Thoracic aorta (tissue), 2 donors: ENCODE measurements at regions not wholly inside any gene's neighbourhood (a gene's known extent, or its start where the extent isn't known, plus 50 kb on each side); places are given as distances from the start of the nearest gene placed in this dataset.
"Not testable (repeated sequence)": the region's sequence is repeated elsewhere in the genome, so short reads cannot be mapped to it uniquely, and the experiment has no call there.

Source experiments
- ATAC-seq: fragments of 150-250 bp; one replicate; pipeline ENCODE4 v1.8.0; 2017; ENCODE audit warnings: low read depth; ENCODE audit not compliant: insufficient number of reproducible peaks, low FRiP score
- DNase-seq: peaks from one replicate; pipeline ENCODE4 v3.0.0-alpha.2; 2020; ENCODE audit warnings: low spot score
- H3K27ac ChIP-seq, 2 donors: fragments of 200-600 bp; sonication (generic); 1 replicate in 1 of 2; 2 replicates in 1 of 2; pipeline ENCODE4 v1.5.1; 2016; ENCODE audit warnings: mild to moderate bottlenecking in 2 of 2, moderate library complexity in 2 of 2
- H3K27me3 ChIP-seq: fragments of 200-600 bp; sonication (generic); replicated peaks from 2 replicates; pipeline ENCODE4 v1.6.0; 2016; ENCODE audit warnings: mild to moderate bottlenecking; ENCODE audit not compliant: insufficient read depth
- H3K36me3 ChIP-seq: fragments of 200-600 bp; sonication (generic); one replicate; pipeline ENCODE4 v1.5.1; 2016
- H3K4me1 ChIP-seq, 2 donors: fragments of 200-600 bp; sonication (generic); 1 replicate in 1 of 2; 2 replicates in 1 of 2; pipeline versions ENCODE4 v1.5.1 to v1.6.0; 2016; ENCODE audit warnings: low read depth in 2 of 2, mild to moderate bottlenecking in 1 of 2; ENCODE audit not compliant: control insufficient read depth in 1 of 2
- H3K4me3 ChIP-seq: fragments of 200-600 bp; sonication (generic); 2 replicates; pipeline ENCODE4 v1.5.1; 2016; ENCODE audit warnings: mild to moderate bottlenecking
- H3K9me3 ChIP-seq: fragments of 200-600 bp; sonication (generic); 2 replicates; pipeline ENCODE4 v1.5.1; 2016
- CTCF ChIP-seq: fragments of 200-600 bp; sonication (generic); IDR thresholded peaks from one replicate; pipeline ENCODE4 v1.5.1; 2019; ENCODE audit warnings: antibody characterized with exemption

- no peak for DNase-seq
Observed at GRCh38 chr13:79898996-79899395, 418.0 kb downstream of the NDFIP2 start.

GRCh38 chr13:79898202-79898826 lies 417.4 kb downstream of the NDFIP2 start:
- Histone ChIP-seq H3K4me1 (no peaks in the 10 kb centered on the region), H3K27ac (no peak overlapping the region), H3K9me3 (no peaks in the 10 kb centered on the region), H3K27me3 (no peaks in the 10 kb centered on the region), H3K36me3 (no peaks in the 10 kb centered on the region), H3K4me3 (no peak overlapping the region)
- DNase-seq (no peak), ATAC-seq (no peak)
- no peak for TF ChIP-seq CTCF

More at GRCh38 chr13:79898996-79899395, 418.0 kb downstream of the NDFIP2 start:
- H3K9me3 ChIP-seq = no peaks in the 10 kb centered on the region
- no peak for ATAC-seq
- no peak for TF ChIP-seq CTCF
- no peak overlapping the region for H3K27ac ChIP-seq
- H3K4me3 ChIP-seq = no peak overlapping the region
- no peaks in the 10 kb centered on the region for H3K27me3 ChIP-seq
- no peaks in the 10 kb centered on the region for H3K36me3 ChIP-seq
- H3K4me1 ChIP-seq = no peaks in the 10 kb centered on the region

- TF ChIP-seq CTCF = no peak
- no peak for DNase-seq
- Histone ChIP-seq H3K27me3 (no peaks in the 10 kb centered on the region), H3K4me1 (no peaks in the 10 kb centered on the region), H3K9me3 (no peaks in the 10 kb centered on the region), H3K4me3 (no peak overlapping the region), H3K36me3 (no peaks in the 10 kb centered on the region), H3K27ac (no peak overlapping the region)
- no peak for ATAC-seq
Observed at GRCh38 chr13:79896851-79897250, 415.9 kb downstream of the NDFIP2 start.

DNA sequence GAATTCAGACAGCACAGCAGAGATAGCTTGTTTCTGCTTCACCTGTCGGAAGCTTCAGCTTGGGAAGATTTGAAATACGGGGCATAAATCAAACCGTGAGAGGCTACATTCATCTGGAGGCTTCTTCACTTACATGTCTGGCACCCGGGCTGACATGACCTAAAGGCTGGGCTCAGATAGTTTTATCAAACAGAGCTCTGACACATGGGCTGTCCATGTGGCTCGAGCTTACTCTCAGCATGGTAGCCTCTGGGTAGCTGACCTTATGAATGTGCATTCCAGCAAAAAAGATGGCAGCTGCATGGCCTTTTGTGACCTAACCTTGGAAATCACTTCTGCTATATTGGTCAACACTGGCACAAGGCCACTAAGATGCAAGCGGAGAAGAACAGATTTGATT lies 414.5 kb downstream of the NDFIP2 start:
- no peaks in the 10 kb centered on the region for H3K27me3 ChIP-seq
- ATAC-seq (no peak), DNase-seq (no peak)
- H3K9me3 ChIP-seq = no peaks in the 10 kb centered on the region
- H3K4me3 ChIP-seq = no peak overlapping the region
- H3K36me3 ChIP-seq = no peaks in the 10 kb centered on the region
- TF ChIP-seq CTCF = no peak
- no peak overlapping the region for H3K27ac ChIP-seq
- no peaks in the 10 kb centered on the region for H3K4me1 ChIP-seq

DNA sequence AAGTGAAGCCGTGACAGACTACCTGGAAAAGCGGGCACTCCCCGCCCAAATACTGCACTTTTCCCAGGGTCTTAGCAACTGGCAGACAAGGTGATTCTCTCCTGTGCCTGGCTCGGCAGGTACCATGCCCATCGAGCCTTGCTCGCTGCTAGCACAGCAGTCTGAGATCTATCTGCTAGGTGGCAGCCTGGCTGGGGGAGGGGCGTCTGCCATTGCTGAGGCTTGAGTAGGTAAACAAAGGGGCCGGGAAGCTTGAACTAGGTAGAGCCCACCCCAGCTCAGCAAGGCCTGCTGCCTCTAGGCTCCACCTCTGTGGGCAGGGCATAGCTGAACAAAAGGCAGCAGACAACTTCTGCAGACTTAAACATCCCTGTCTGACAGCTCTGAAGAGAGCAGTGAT lies 406.3 kb downstream of the NDFIP2 start:
- H3K4me1 ChIP-seq, H3K36me3 ChIP-seq, H3K27ac ChIP-seq, ATAC-seq, H3K9me3 ChIP-seq, DNase-seq, H3K4me3 ChIP-seq, H3K27me3 ChIP-seq: not testable (repeated sequence)

- H3K4me1 ChIP-seq = no peaks in the 10 kb centered on the region
- no peak for TF ChIP-seq CTCF
- ATAC-seq = no peak
Observed at GRCh38 chr13:79886601-79887000, 405.6 kb downstream of the NDFIP2 start.

More at GRCh38 chr13:79886601-79887000, 405.6 kb downstream of the NDFIP2 start:
- H3K27ac ChIP-seq = no peak overlapping the region
- no peaks in the 10 kb centered on the region for H3K9me3 ChIP-seq
- no peak overlapping the region for H3K4me3 ChIP-seq
- no peaks in the 10 kb centered on the region for H3K27me3 ChIP-seq
- H3K36me3 ChIP-seq = no peaks in the 10 kb centered on the region
- no peak for DNase-seq
